HCT116 (cell line): ENCODE measurements at regions not wholly inside any gene's neighbourhood (a gene's known extent, or its start where the extent isn't known, plus 50 kb on each side); places are given as distances from the start of the nearest gene placed in this dataset.

Experiments
- ATAC-seq: fragments of 200-7000 bp; cut with Tn5 transposase; 2 replicates; pipeline ENCODE4 v1.9.1; 2020; ENCODE audit warnings: mild to moderate bottlenecking, moderate library complexity
- BruUV-seq: library from RNA; stranded (reverse); fragments of 400-500 nt; replicated peaks from 2 replicates; lab custom pipeline; 2021; lab: Mats Ljungman, UMichigan
- CTCF ChIA-PET: fragments of 300-600 bp; sonication (Branson Sonifier 250); formaldehyde crosslinking; loops from one replicate; lab custom pipeline; 2021; ENCODE audit warnings: antibody characterized with exemption; lab: Charles Lee
- POLR2A ChIA-PET: fragments of 300-600, 350-600 bp; sonication (Branson Sonifier 250); formaldehyde crosslinking; loops from one replicate; lab custom pipeline; 2021; ENCODE audit warnings: antibody characterized with exemption; lab: Charles Lee
- RAD21 ChIA-PET, 2 experiments: fragments of 300-600 bp; sonication (Branson Sonifier 250); formaldehyde crosslinking; loops; one replicate each; lab custom pipeline; 2023; ENCODE audit warnings: low total read pairs in 2 of 2; ENCODE audit not compliant: uncharacterized antibody in 2 of 2, unreplicated experiment in 2 of 2, low non-redundant PET in 1 of 2; lab: Charles Lee
- DNase-seq: peaks from one replicate; pipeline ENCODE4 v3.0.0-alpha.2; 2010; ENCODE audit warnings: low read depth, low spot score
- H2AFZ ChIP-seq: fragments of 200-600 bp; shearing (Covaris generic), sonication (generic); 2 replicates; pipeline ENCODE4 v1.6.1; 2017; ENCODE audit warnings: low read depth, mixed run types, mixed read lengths, antibody characterized with exemption, low read length; ENCODE audit not compliant: poor library complexity, severe bottlenecking
- H3K27ac ChIP-seq: 2 replicates; pipeline ENCODE4 v1.5.1; 2012; ENCODE audit warnings: low read depth, low read length
- H3K27me3 ChIP-seq: fragments of 200-600 bp; sonication (generic); 2 replicates; pipeline ENCODE4 v1.6.1; 2016; ENCODE audit warnings: mixed run types, low read length, mixed read lengths; ENCODE audit not compliant: insufficient read depth
- H3K36me3 ChIP-seq, 2 experiments: fragments of 200-500 bp in 1 of 2; fragments of 200-600 bp in 1 of 2; sonication (Bioruptor generic) in 1 of 2; sonication (generic) in 1 of 2; 2 replicates each; pipeline versions ENCODE4 v1.5.1 to v1.6.1; 2014 to 2016; ENCODE audit warnings: low read length in 2 of 2, inconsistent platforms in 1 of 2, mixed read lengths in 1 of 2, mixed run types in 1 of 2; ENCODE audit not compliant: insufficient read depth in 2 of 2, control insufficient read depth in 1 of 2
- H3K4me1 ChIP-seq, 2 experiments: fragments of 200-600 bp in 1 of 2; sonication (generic) in 1 of 2; 2 replicates each; pipeline versions ENCODE4 v1.5.1 to v1.6.1; 2012 to 2017; ENCODE audit warnings: low read length in 2 of 2, inconsistent platforms in 1 of 2, mild to moderate bottlenecking in 1 of 2, mixed read lengths in 1 of 2, mixed run types in 1 of 2, moderate library complexity in 1 of 2; ENCODE audit not compliant: insufficient read depth in 2 of 2, control insufficient read depth in 1 of 2
- H3K4me2 ChIP-seq: fragments of 200-600 bp; sonication (generic); 2 replicates; pipeline ENCODE4 v1.6.1; 2017; ENCODE audit warnings: mixed run types, low read length, mixed read lengths
- H3K4me3 ChIP-seq, 2 experiments: fragments of 200-600 bp in 1 of 2; sonication (generic) in 1 of 2; replicated peaks in 1 of 2; 2 replicates each; pipeline ENCODE4 v1.5.1; 2011 to 2016; ENCODE audit warnings: low read length in 2 of 2, control low read depth in 1 of 2, low read depth in 1 of 2, mild to moderate bottlenecking in 1 of 2, mixed read lengths in 1 of 2, mixed run types in 1 of 2
- H3K79me2 ChIP-seq: fragments of 200-600 bp; sonication (generic); 2 replicates; pipeline ENCODE4 v1.6.1; 2017; ENCODE audit warnings: mild to moderate bottlenecking, mixed run types, low read length, moderate library complexity, mixed read lengths; ENCODE audit not compliant: insufficient read depth
- H3K9ac ChIP-seq: fragments of 200-600 bp; sonication (generic); 2 replicates; pipeline ENCODE4 v1.6.1; 2016; ENCODE audit warnings: low read length, mixed read lengths
- H3K9me2 ChIP-seq: fragments of 200-600 bp; sonication (generic), shearing (Covaris generic); 2 replicates; pipeline ENCODE4 v1.6.1; 2017; ENCODE audit warnings: mixed run types, mild to moderate bottlenecking, moderate library complexity; ENCODE audit not compliant: insufficient read depth
- H3K9me3 ChIP-seq, 2 experiments: fragments of 200-500 bp in 1 of 2; fragments of 200-600 bp in 1 of 2; sonication (Bioruptor generic) in 1 of 2; sonication (generic) in 1 of 2; 2 replicates each; pipeline ENCODE4 v1.6.1; 2014 to 2017; ENCODE audit warnings: low read length in 2 of 2, mixed read lengths in 2 of 2, inconsistent platforms in 1 of 2, low read depth in 1 of 2, mild to moderate bottlenecking in 1 of 2, mixed run types in 1 of 2, moderate library complexity in 1 of 2; ENCODE audit not compliant: control insufficient read depth in 1 of 2, insufficient read depth in 1 of 2
- H4K20me1 ChIP-seq: fragments of 200-600 bp; sonication (generic), shearing (Covaris generic); 2 replicates; pipeline ENCODE4 v1.6.1; 2017; ENCODE audit warnings: mixed run types, mild to moderate bottlenecking, moderate library complexity; ENCODE audit not compliant: insufficient read depth
- CBX3 ChIP-seq: IDR thresholded peaks from 2 replicates; pipeline ENCODE4 v1.6.1; 2012; ENCODE audit warnings: low read depth
- CEBPB ChIP-seq: IDR thresholded peaks from 2 replicates; pipeline ENCODE4 v1.6.1; 2012; ENCODE audit warnings: low read depth
- EZH2phosphoT487 ChIP-seq: fragments of 200-600 bp; IDR thresholded peaks from 2 replicates; pipeline ENCODE4 v1.6.1; 2018; ENCODE audit warnings: antibody characterized with exemption, borderline replicate concordance
- FOSL1 ChIP-seq: IDR thresholded peaks from 2 replicates; pipeline ENCODE4 v1.6.1; 2012; ENCODE audit warnings: low read depth
- JUND ChIP-seq: IDR thresholded peaks from 2 replicates; pipeline ENCODE4 v1.6.1; 2012
- POLR2A ChIP-seq: IDR thresholded peaks from 2 replicates; pipeline ENCODE4 v1.7.0; 2011; ENCODE audit warnings: borderline replicate concordance; ENCODE audit not compliant: insufficient read depth, insufficient read length; ENCODE audit errors: extremely low read depth
- SRF ChIP-seq: IDR thresholded peaks from 2 replicates; pipeline ENCODE4 v1.6.1; 2012; ENCODE audit warnings: low read depth
- YY1 ChIP-seq: IDR thresholded peaks from 2 replicates; pipeline ENCODE4 v1.6.1; 2011; ENCODE audit warnings: low read length, low read depth, moderate library complexity, mild to moderate bottlenecking; ENCODE audit not compliant: insufficient replicate concordance; ENCODE audit errors: extremely low read depth
- ZFX ChIP-seq: fragments of 450-650 bp; IDR thresholded peaks from 2 replicates; pipeline ENCODE4 v1.6.1; 2017
- ZNF274 ChIP-seq: fragments of 200-500 bp; sonication (Bioruptor generic); IDR thresholded peaks from 2 replicates; pipeline ENCODE4 v1.6.1; 2014; ENCODE audit warnings: mild to moderate bottlenecking, low read depth, low read length, inconsistent platforms
- intact Hi-C: fragments of 100-400 bp; cut with micrococcal nuclease; formaldehyde crosslinking; loops from 2 replicates; pipeline ENCODE4 v1.10.0; 2022
- TF ChIP-seq, protein P1 (sequence below): IDR thresholded peaks from 2 replicates; pipeline ENCODE4 v1.6.1; 2012
- TF ChIP-seq, protein P2 (sequence below): IDR thresholded peaks from 2 replicates; pipeline ENCODE4 v1.6.1; 2012
- TF ChIP-seq, protein P3 (sequence below): IDR thresholded peaks from 2 replicates; pipeline ENCODE4 v1.6.1; 2012; ENCODE audit warnings: low read depth
- TF ChIP-seq, protein P4 (sequence below): IDR thresholded peaks from 2 replicates; pipeline ENCODE4 v1.6.1; 2011; ENCODE audit warnings: mild to moderate bottlenecking, low read length, moderate library complexity; ENCODE audit not compliant: insufficient replicate concordance; ENCODE audit errors: extremely low read depth
- TF ChIP-seq, protein P5 (sequence below), 3 experiments: fragments of 200-600 bp in 1 of 3; sonication (generic) in 1 of 3; IDR thresholded peaks in 2 of 3; conservative IDR thresholded peaks in 1 of 3; 2 replicates each; pipeline ENCODE4 v1.5.1; 2012 to 2017; ENCODE audit warnings: low read depth in 2 of 3, low read length in 2 of 3, antibody characterized with exemption in 1 of 3, borderline replicate concordance in 1 of 3, control low read depth in 1 of 3, mild to moderate bottlenecking in 1 of 3, mixed read lengths in 1 of 3, mixed run types in 1 of 3, moderate library complexity in 1 of 3; ENCODE audit not compliant: insufficient read depth in 1 of 3

DNA sequence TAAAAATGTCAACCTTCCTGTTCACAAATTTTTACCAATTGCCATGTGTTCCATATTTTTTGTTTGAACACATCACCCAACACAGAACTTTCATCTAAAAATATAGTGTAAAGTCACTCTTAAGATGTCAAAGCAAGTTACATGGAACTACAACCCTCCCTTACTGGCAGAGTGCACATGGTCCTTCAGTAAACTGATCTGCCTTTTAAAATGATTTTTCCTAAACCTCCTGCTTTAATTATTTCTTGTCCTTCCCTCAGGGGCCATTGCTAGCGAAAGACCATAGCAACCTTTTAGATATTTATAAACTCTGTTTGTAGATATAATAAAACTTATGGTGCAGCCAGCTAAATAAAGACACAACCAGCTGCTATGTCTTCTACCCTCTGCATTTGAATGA is 255.2 kb upstream of the FAR2 start (continued):
- TF ChIP-seq, protein P1, sequence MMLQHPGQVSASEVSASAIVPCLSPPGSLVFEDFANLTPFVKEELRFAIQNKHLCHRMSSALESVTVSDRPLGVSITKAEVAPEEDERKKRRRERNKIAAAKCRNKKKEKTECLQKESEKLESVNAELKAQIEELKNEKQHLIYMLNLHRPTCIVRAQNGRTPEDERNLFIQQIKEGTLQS, result no peak
- TF ChIP-seq, protein P2, sequence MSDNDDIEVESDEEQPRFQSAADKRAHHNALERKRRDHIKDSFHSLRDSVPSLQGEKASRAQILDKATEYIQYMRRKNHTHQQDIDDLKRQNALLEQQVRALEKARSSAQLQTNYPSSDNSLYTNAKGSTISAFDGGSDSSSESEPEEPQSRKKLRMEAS, result no peak
- TF ChIP-seq, protein P3, sequence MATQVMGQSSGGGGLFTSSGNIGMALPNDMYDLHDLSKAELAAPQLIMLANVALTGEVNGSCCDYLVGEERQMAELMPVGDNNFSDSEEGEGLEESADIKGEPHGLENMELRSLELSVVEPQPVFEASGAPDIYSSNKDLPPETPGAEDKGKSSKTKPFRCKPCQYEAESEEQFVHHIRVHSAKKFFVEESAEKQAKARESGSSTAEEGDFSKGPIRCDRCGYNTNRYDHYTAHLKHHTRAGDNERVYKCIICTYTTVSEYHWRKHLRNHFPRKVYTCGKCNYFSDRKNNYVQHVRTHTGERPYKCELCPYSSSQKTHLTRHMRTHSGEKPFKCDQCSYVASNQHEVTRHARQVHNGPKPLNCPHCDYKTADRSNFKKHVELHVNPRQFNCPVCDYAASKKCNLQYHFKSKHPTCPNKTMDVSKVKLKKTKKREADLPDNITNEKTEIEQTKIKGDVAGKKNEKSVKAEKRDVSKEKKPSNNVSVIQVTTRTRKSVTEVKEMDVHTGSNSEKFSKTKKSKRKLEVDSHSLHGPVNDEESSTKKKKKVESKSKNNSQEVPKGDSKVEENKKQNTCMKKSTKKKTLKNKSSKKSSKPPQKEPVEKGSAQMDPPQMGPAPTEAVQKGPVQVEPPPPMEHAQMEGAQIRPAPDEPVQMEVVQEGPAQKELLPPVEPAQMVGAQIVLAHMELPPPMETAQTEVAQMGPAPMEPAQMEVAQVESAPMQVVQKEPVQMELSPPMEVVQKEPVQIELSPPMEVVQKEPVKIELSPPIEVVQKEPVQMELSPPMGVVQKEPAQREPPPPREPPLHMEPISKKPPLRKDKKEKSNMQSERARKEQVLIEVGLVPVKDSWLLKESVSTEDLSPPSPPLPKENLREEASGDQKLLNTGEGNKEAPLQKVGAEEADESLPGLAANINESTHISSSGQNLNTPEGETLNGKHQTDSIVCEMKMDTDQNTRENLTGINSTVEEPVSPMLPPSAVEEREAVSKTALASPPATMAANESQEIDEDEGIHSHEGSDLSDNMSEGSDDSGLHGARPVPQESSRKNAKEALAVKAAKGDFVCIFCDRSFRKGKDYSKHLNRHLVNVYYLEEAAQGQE, result no peak
- TF ChIP-seq YY1, result no peak

DNA sequence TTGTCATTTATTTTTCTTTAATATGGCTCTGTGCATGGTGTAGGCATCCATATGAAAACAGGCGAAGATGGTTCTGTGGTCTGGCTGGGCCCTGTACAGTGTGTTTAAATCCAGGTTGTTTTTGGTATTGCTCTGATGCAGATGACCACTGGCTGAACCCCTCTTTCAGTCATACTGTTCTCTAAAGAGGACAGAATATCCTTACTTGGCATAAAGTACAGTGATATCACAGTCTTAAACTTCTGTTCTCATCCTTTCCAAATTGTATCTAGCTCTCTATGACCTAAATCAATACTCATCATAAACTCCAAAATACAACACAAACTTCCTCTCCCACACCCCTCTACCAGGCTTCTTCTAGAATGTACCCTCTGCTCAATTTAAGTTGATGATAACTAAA is 252.7 kb upstream of the FAR2 start:
- BruUV-seq, result no TSS peak
- no peak for ATAC-seq
- RAD21 ChIA-PET, result no interaction called here

More for the DNA sequence above, 252.7 kb upstream of the FAR2 start:
- H4K20me1 ChIP-seq, result no peaks in the 10 kb centered on the region
- POLR2A ChIA-PET, result no interaction called here
- no peaks in the 10 kb centered on the region; a peak in 1 of 4 replicates for H3K9me3 ChIP-seq
- TF ChIP-seq JUND (no peak), ZFX (no peak), YY1 (no peak), EZH2phosphoT487 (no peak), SRF (no peak), ZNF274 (no peak), CBX3 (no peak), POLR2A (no peak), CEBPB (no peak), FOSL1 (no peak)
- TF ChIP-seq, protein P4, sequence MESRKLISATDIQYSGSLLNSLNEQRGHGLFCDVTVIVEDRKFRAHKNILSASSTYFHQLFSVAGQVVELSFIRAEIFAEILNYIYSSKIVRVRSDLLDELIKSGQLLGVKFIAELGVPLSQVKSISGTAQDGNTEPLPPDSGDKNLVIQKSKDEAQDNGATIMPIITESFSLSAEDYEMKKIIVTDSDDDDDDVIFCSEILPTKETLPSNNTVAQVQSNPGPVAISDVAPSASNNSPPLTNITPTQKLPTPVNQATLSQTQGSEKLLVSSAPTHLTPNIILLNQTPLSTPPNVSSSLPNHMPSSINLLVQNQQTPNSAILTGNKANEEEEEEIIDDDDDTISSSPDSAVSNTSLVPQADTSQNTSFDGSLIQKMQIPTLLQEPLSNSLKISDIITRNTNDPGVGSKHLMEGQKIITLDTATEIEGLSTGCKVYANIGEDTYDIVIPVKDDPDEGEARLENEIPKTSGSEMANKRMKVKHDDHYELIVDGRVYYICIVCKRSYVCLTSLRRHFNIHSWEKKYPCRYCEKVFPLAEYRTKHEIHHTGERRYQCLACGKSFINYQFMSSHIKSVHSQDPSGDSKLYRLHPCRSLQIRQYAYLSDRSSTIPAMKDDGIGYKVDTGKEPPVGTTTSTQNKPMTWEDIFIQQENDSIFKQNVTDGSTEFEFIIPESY, result no peak
- TF ChIP-seq, protein P2, result no peak
- TF ChIP-seq, protein P5, sequence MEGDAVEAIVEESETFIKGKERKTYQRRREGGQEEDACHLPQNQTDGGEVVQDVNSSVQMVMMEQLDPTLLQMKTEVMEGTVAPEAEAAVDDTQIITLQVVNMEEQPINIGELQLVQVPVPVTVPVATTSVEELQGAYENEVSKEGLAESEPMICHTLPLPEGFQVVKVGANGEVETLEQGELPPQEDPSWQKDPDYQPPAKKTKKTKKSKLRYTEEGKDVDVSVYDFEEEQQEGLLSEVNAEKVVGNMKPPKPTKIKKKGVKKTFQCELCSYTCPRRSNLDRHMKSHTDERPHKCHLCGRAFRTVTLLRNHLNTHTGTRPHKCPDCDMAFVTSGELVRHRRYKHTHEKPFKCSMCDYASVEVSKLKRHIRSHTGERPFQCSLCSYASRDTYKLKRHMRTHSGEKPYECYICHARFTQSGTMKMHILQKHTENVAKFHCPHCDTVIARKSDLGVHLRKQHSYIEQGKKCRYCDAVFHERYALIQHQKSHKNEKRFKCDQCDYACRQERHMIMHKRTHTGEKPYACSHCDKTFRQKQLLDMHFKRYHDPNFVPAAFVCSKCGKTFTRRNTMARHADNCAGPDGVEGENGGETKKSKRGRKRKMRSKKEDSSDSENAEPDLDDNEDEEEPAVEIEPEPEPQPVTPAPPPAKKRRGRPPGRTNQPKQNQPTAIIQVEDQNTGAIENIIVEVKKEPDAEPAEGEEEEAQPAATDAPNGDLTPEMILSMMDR (IDR thresholded peaks at IDR 0.05 in 2 of 3, conservative IDR thresholded peaks at IDR 0.05 in 1 of 3; ENCODE audit: borderline replicate concordance in 1 of 3, insufficient read depth in 1 of 3, low read depth in 2 of 3, low read length in 2 of 3), result no peak
- TF ChIP-seq, all 23 proteins: peak for 0
- H3K27me3 ChIP-seq, result no peaks in the 10 kb centered on the region
- no peak overlapping the region for H2AFZ ChIP-seq
- DNase-seq, result no peak
- no peak overlapping the region for H3K9ac ChIP-seq
- H3K4me2 ChIP-seq, result no peak overlapping the region
- intact Hi-C loops, result no loop called here
- no peaks in the 10 kb centered on the region for H3K36me3 ChIP-seq
- H3K27ac ChIP-seq, result no peak overlapping the region
- no peak overlapping the region for H3K4me3 ChIP-seq
- H3K4me1 ChIP-seq, result no peaks in the 10 kb centered on the region
- CTCF ChIA-PET, result no interaction called here
- H3K9me2 ChIP-seq, result no peaks in the 10 kb centered on the region
- no peaks in the 10 kb centered on the region for H3K79me2 ChIP-seq
